Parathyroid adenoma (tissue), 2 donors: ENCODE measurements at regions not wholly inside any gene's neighbourhood (a gene's known extent, or its start where the extent isn't known, plus 50 kb on each side); places are given as distances from the start of the nearest gene placed in this dataset.

Experiments used
- H2AFZ ChIP-seq: fragments of 300-600 bp; sonication (generic); one replicate; pipeline ENCODE4 v1.7.0; 2017; ENCODE audit warnings: antibody characterized with exemption, mild to moderate bottlenecking
- H3K27ac ChIP-seq: fragments of 300-600 bp; sonication (generic); one replicate; pipeline ENCODE4 v1.7.0; 2017
- H3K27me3 ChIP-seq: fragments of 300-600 bp; sonication (generic); one replicate; pipeline ENCODE4 v1.7.0; 2017; ENCODE audit warnings: low read length; ENCODE audit not compliant: control insufficient read depth, insufficient read depth
- H3K36me3 ChIP-seq: fragments of 300-600 bp; sonication (generic); one replicate; pipeline ENCODE4 v1.7.0; 2017; ENCODE audit warnings: low read length; ENCODE audit not compliant: control insufficient read depth, insufficient read depth
- H3K4me1 ChIP-seq: fragments of 300-600 bp; sonication (generic); one replicate; pipeline ENCODE4 v1.7.0; 2017; ENCODE audit warnings: control low read depth
- H3K4me2 ChIP-seq: fragments of 300-600 bp; sonication (generic); one replicate; pipeline ENCODE4 v1.7.0; 2017; ENCODE audit warnings: low read length
- H3K4me3 ChIP-seq: fragments of 300-600 bp; sonication (generic); one replicate; pipeline ENCODE4 v1.7.0; 2017; ENCODE audit warnings: low read depth, low read length
- H3K79me2 ChIP-seq: fragments of 300-600 bp; sonication (generic); one replicate; pipeline ENCODE4 v1.7.0; 2017; ENCODE audit warnings: control low read depth
- H3K9ac ChIP-seq: fragments of 300-600 bp; sonication (generic); one replicate; pipeline ENCODE4 v1.7.0; 2017; ENCODE audit warnings: mild to moderate bottlenecking
- H3K9me3 ChIP-seq: fragments of 300-600 bp; sonication (generic); one replicate; pipeline ENCODE4 v1.7.0; 2017; ENCODE audit warnings: low read length; ENCODE audit not compliant: control insufficient read depth
- TF ChIP-seq, protein P1 (sequence below): fragments of 300-600 bp; sonication (generic); IDR thresholded peaks from one replicate; pipeline ENCODE4 v1.7.0; 2017; ENCODE audit warnings: antibody characterized with exemption, mild to moderate bottlenecking
- donor health status: primary hyperparathyroidism.

DNA sequence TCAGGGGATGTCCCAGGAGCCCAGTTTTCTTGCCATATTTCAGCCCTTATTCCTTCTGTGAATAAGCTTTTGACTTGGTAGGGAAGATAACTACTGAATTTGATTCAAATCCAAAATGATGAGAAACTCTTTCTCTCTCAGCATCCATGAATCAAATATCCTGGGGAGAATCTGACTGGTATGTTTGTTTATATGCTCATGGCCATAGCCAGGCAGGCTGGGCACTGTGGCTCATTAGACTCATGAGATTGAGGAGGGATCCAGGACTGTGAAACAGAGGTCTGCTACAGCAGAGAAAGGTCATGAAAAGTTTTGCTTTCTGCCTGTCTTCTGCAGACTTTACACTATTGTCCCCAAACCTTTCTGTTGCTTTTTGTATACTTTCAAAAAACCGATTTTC lies 346.4 kb upstream of the ATP2B1 start:
- Histone ChIP-seq H3K27me3 (no peaks in the 10 kb centered on the region), H3K4me3 (no peak overlapping the region), H3K4me1 (peaks cover 5% of the 10 kb centered on the region), H3K9ac (no peak overlapping the region), H3K4me2 (no peak overlapping the region), H3K27ac (no peak overlapping the region), H3K9me3 (no peaks in the 10 kb centered on the region), H2AFZ (no peak overlapping the region), H3K36me3 (no peaks in the 10 kb centered on the region), H3K79me2 (no peaks in the 10 kb centered on the region)
- TF ChIP-seq, protein P1, sequence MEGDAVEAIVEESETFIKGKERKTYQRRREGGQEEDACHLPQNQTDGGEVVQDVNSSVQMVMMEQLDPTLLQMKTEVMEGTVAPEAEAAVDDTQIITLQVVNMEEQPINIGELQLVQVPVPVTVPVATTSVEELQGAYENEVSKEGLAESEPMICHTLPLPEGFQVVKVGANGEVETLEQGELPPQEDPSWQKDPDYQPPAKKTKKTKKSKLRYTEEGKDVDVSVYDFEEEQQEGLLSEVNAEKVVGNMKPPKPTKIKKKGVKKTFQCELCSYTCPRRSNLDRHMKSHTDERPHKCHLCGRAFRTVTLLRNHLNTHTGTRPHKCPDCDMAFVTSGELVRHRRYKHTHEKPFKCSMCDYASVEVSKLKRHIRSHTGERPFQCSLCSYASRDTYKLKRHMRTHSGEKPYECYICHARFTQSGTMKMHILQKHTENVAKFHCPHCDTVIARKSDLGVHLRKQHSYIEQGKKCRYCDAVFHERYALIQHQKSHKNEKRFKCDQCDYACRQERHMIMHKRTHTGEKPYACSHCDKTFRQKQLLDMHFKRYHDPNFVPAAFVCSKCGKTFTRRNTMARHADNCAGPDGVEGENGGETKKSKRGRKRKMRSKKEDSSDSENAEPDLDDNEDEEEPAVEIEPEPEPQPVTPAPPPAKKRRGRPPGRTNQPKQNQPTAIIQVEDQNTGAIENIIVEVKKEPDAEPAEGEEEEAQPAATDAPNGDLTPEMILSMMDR = no peak

DNA sequence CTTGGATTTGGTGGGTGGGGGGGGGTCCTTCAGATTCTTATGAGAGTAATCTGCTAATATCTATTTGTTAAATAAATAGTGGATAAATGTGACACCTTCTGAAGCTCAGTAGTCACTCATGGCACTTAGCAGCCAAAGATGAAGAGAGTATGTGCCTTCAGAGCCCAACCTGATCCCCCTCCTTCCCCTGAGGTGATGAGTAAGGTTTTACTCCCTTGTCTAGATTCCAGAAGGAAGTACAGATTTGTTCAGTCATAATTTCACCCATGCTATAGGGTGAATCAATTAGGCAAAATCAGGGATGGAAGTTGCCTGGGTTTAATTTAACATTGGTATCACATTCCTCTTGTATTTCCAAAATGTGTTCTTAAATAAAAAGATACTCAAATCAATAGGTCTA lies 340.3 kb upstream of the ATP2B1 start:
- Histone ChIP-seq H2AFZ (no peak overlapping the region), H3K9ac (no peak overlapping the region), H3K27ac (no peak overlapping the region), H3K9me3 (no peaks in the 10 kb centered on the region), H3K4me3 (no peak overlapping the region), H3K4me2 (no peak overlapping the region), H3K79me2 (no peaks in the 10 kb centered on the region), H3K27me3 (no peaks in the 10 kb centered on the region), H3K36me3 (no peaks in the 10 kb centered on the region), H3K4me1 (no peaks in the 10 kb centered on the region)
- TF ChIP-seq, protein P1 = no peak

DNA sequence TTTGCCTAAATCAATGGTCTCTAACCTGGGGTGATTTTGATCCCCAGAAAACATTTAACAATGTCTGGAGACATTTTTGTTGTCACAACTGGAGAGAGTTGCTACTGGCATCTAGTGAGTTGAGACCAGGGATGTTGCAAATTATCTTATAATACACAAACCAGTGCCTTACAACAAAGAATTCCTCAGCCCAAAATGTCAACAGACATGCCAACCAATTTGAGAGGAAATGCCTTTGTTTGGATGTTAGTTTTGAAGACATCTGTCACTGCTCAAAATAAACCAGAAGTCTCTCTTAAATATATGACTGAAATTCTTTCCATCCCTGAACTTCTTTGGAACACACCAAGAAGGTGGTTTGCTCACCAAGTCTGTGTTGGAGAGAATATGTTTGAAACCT lies 336.9 kb upstream of the ATP2B1 start:
- no peak overlapping the region for H2AFZ ChIP-seq

DNA sequence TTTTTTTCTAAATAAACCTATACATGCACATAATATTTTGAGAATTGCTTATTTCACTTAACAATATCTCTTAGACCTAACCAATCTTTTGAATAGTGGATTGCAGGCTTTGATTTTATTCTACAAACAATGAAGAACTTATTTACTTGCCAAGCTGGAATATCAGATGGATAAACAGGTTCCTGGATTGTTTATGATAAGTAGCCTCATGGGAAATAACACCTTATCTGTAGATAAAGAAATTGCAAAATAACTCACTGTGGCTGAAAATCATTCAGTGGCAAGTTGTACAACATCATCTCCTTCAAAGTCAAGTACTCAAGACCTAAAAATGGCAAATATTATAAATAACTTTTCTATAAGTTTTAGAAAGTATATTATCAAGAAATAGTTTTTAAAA lies 335.4 kb upstream of the ATP2B1 start:
- H3K4me1 ChIP-seq = no peaks in the 10 kb centered on the region
- no peak overlapping the region for H3K27ac ChIP-seq
- H3K4me3 ChIP-seq = no peak overlapping the region
- H2AFZ ChIP-seq = no peak overlapping the region
- TF ChIP-seq, protein P1 = no peak
- no peaks in the 10 kb centered on the region for H3K27me3 ChIP-seq
- no peak overlapping the region for H3K4me2 ChIP-seq
- H3K9ac ChIP-seq = no peak overlapping the region
- H3K79me2 ChIP-seq = no peaks in the 10 kb centered on the region
- H3K36me3 ChIP-seq = no peaks in the 10 kb centered on the region
- H3K9me3 ChIP-seq = no peaks in the 10 kb centered on the region

More for the DNA sequence above, 336.9 kb upstream of the ATP2B1 start:
- no peaks in the 10 kb centered on the region for H3K36me3 ChIP-seq
- H3K27ac ChIP-seq = no peak overlapping the region
- no peaks in the 10 kb centered on the region for H3K9me3 ChIP-seq
- no peak overlapping the region for H3K4me2 ChIP-seq
- H3K4me3 ChIP-seq = no peak overlapping the region
- H3K79me2 ChIP-seq = no peaks in the 10 kb centered on the region
- no peaks in the 10 kb centered on the region for H3K27me3 ChIP-seq
- TF ChIP-seq, protein P1 = no peak
- H3K9ac ChIP-seq = no peak overlapping the region
- H3K4me1 ChIP-seq = no peaks in the 10 kb centered on the region

DNA sequence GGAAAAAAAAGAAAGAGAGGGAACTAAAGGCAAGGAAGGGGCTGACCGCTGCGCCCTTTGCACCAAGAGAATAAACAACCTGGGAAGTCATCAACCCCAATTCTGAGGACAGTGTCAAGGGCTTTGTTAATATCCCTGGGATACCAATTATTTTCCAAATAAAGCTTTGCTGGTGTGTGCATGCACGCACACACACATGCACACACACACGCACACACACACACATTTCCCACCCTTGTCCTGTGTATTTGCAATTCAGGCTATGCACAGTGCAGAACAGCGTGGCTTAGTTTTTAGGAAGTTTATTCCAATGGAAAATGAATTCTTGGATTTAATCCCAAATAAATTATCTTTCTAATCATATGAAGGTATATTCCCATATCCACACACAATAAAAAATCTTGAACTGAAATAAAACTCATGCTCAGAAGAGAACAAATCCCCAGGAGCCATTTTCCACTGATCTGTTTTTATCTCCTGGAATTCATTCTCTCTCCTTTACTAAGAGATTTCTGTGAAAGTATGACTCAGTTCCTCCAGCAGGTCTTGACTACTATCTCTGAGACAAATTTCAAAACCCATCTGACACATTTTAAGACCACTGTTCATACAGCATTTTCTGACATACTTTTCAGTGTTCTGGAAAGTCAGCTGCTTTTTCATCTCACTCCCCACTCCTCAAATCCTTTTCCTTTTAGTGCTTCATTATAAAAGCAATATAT lies 334.4 kb upstream of the ATP2B1 start:
- no peak overlapping the region for H3K4me2 ChIP-seq
- no peak overlapping the region for H3K27ac ChIP-seq
- H2AFZ ChIP-seq = no peak overlapping the region
- no peaks in the 10 kb centered on the region for H3K79me2 ChIP-seq
- H3K9ac ChIP-seq = no peak overlapping the region
- H3K9me3 ChIP-seq = no peaks in the 10 kb centered on the region
- no peaks in the 10 kb centered on the region for H3K36me3 ChIP-seq
- no peaks in the 10 kb centered on the region for H3K27me3 ChIP-seq
- no peak overlapping the region for H3K4me3 ChIP-seq
- TF ChIP-seq, protein P1 = no peak
- no peaks in the 10 kb centered on the region for H3K4me1 ChIP-seq
